ENCODE measurements at regions not wholly inside any gene's neighbourhood (a gene's known extent, or its start where the extent isn't known, plus 50 kb on each side); places are given as distances from the start of the nearest gene placed in this dataset.

- DNase-seq = no peak
These were observed 163.2 kb upstream of the FAM9B start for GRCh38 chrX:9196961-9197640.

- DNase-seq = no peak
These were observed 170.6 kb upstream of the FAM9B start for GRCh38 chrX:9204560-9204959.

- DNase-seq = no peak
These were observed 171.8 kb upstream of the FAM9B start for GRCh38 chrX:9205599-9206223.

- no peak for DNase-seq
These were observed 173.2 kb upstream of the FAM9B start for GRCh38 chrX:9207142-9207541.

- no peak for DNase-seq
These were observed 177.3 kb upstream of the FAM9B start for GRCh38 chrX:9211269-9211668.

GRCh38 chrX:9221781-9222180, 187.9 kb upstream of the FAM9B start:
- DNase-seq = no peak

GRCh38 chrX:9222299-9222698, 188.4 kb upstream of the FAM9B start:
- no peak for DNase-seq

GRCh38 chrX:9227276-9227675, 193.3 kb upstream of the FAM9B start:
- DNase-seq = no peak

GRCh38 chrX:9231491-9231890, 197.6 kb upstream of the FAM9B start:
- DNase-seq = no peak

- DNase-seq = no peak
These were observed 199.2 kb upstream of the FAM9B start for GRCh38 chrX:9233141-9233540.

GRCh38 chrX:9234315-9234714, 200.4 kb upstream of the FAM9B start:
- DNase-seq = no peak

GRCh38 chrX:9235722-9236121, 201.8 kb upstream of the FAM9B start:
- no peak for DNase-seq

- DNase-seq = no peak
These were observed 207.0 kb upstream of the FAM9B start for GRCh38 chrX:9240956-9241355.

GRCh38 chrX:9241427-9241826, 207.5 kb upstream of the FAM9B start:
- no peak for DNase-seq

GRCh38 chrX:9249051-9249846, 215.3 kb upstream of the FAM9B start:
- DNase-seq = no peak

- DNase-seq = no peak
These were observed 212.7 kb upstream of the TBL1X start for GRCh38 chrX:9252182-9252581.

- DNase-seq = no peak
These were observed 211.6 kb upstream of the TBL1X start for GRCh38 chrX:9253211-9253610.

- no peak for DNase-seq
These were observed 207.0 kb upstream of the TBL1X start for GRCh38 chrX:9257718-9258420.

- DNase-seq = no peak
These were observed 206.3 kb upstream of the TBL1X start for GRCh38 chrX:9258421-9259104.

- DNase-seq = no peak
These were observed 204.3 kb upstream of the TBL1X start for GRCh38 chrX:9260603-9261002.

GRCh38 chrX:9267415-9267814, 197.4 kb upstream of the TBL1X start:
- no peak for DNase-seq

GRCh38 chrX:9269134-9269533, 195.7 kb upstream of the TBL1X start:
- DNase-seq = no peak

All from NCI-H510A treated with DMSO at 0.1 percent for 48 hours (cell line).